Neural cell (in vitro differentiated cells): ENCODE measurements at regions not wholly inside any gene's neighbourhood (a gene's known extent, or its start where the extent isn't known, plus 50 kb on each side); places are given as distances from the start of the nearest gene placed in this dataset.

Experiments used
- SMC3 ChIP-seq: fragments of 450-650 bp; conservative IDR thresholded peaks from 2 replicates; pipeline ENCODE4 v1.6.1; 2014; ENCODE audit warnings: antibody characterized with exemption, mild to moderate bottlenecking, moderate library complexity; ENCODE audit not compliant: poor library complexity
- TAF1 ChIP-seq: IDR thresholded peaks from 2 replicates; pipeline ENCODE4 v1.6.1; 2012; ENCODE audit warnings: low read depth
- TF ChIP-seq, protein P1 (sequence below): fragments of 450-650 bp; IDR thresholded peaks from 2 replicates; pipeline ENCODE4 v1.5.1; 2014; ENCODE audit warnings: antibody characterized with exemption, mild to moderate bottlenecking, moderate library complexity; ENCODE audit not compliant: poor library complexity, severe bottlenecking

DNA sequence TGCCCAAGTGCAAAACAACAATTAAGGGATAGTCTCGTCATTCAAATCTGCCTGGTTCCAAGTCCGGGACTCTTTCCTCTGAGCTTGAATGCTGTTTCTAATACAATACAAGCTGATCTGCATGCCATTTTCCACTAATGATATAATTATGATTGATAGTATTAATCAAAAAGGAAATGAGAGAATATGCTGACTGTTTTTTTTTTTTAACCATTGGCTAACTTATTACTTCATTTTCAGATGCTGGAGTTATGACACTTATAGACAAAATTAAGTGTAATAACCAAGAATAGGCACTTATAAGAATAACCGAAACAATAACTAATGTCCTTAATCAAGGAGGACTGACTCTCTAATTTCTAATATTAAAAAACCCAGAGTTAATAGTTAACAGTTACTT lies 343.6 kb downstream of the LPIN1 start:
- TF ChIP-seq TAF1 (no peak), SMC3 (no peak)
- TF ChIP-seq, protein P1, sequence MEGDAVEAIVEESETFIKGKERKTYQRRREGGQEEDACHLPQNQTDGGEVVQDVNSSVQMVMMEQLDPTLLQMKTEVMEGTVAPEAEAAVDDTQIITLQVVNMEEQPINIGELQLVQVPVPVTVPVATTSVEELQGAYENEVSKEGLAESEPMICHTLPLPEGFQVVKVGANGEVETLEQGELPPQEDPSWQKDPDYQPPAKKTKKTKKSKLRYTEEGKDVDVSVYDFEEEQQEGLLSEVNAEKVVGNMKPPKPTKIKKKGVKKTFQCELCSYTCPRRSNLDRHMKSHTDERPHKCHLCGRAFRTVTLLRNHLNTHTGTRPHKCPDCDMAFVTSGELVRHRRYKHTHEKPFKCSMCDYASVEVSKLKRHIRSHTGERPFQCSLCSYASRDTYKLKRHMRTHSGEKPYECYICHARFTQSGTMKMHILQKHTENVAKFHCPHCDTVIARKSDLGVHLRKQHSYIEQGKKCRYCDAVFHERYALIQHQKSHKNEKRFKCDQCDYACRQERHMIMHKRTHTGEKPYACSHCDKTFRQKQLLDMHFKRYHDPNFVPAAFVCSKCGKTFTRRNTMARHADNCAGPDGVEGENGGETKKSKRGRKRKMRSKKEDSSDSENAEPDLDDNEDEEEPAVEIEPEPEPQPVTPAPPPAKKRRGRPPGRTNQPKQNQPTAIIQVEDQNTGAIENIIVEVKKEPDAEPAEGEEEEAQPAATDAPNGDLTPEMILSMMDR = no peak
